CD14-positive monocyte (primary cell): ENCODE measurements at regions not wholly inside any gene's neighbourhood (a gene's known extent, or its start where the extent isn't known, plus 50 kb on each side); places are given as distances from the start of the nearest gene placed in this dataset.

ENCODE experiments used
- DNase-seq, 3 donors: peaks; one replicate each; pipeline ENCODE4 v3.0.0-alpha.2; 2011 to 2022
- H2AFZ ChIP-seq: 2 replicates; pipeline ENCODE4 v1.6.0; 2012; ENCODE audit warnings: mild to moderate bottlenecking, low read depth, low read length, inconsistent platforms; ENCODE audit not compliant: insufficient read depth, poor library complexity, severe bottlenecking
- H3K27ac ChIP-seq, 2 donors: 1 replicate in 1 of 2; 2 replicates in 1 of 2; pipeline ENCODE4 v1.5.1; 2012 to 2013; ENCODE audit warnings: low read length in 2 of 2, control low read depth in 1 of 2, inconsistent platforms in 1 of 2, low read depth in 1 of 2, mild to moderate bottlenecking in 1 of 2
- H3K27me3 ChIP-seq, 2 donors: one replicate each; pipeline versions ENCODE4 v1.6.0 to v1.6.1; 2011 to 2013; ENCODE audit warnings: low read length in 2 of 2; ENCODE audit not compliant: control insufficient read depth in 2 of 2, insufficient read depth in 2 of 2
- H3K36me3 ChIP-seq, 2 donors: replicated peaks in 1 of 2; 1 replicate in 1 of 2; 2 replicates in 1 of 2; pipeline versions ENCODE4 v1.5.1 to v1.6.1; 2012 to 2013; ENCODE audit warnings: low read length in 2 of 2, control low read depth in 1 of 2, inconsistent platforms in 1 of 2, mild to moderate bottlenecking in 1 of 2; ENCODE audit not compliant: insufficient read depth in 2 of 2, control insufficient read depth in 1 of 2
- H3K4me1 ChIP-seq, 2 donors: 1 replicate in 1 of 2; 2 replicates in 1 of 2; pipeline versions ENCODE4 v1.5.1 to v1.6.1; 2012 to 2013; ENCODE audit warnings: low read length in 2 of 2, control low read depth in 1 of 2, inconsistent platforms in 1 of 2, mild to moderate bottlenecking in 1 of 2, moderate library complexity in 1 of 2; ENCODE audit not compliant: insufficient read depth in 2 of 2, control insufficient read depth in 1 of 2
- H3K4me2 ChIP-seq: replicated peaks from 2 replicates; pipeline ENCODE3; 2012; ENCODE audit warnings: low read length, moderate library complexity, mild to moderate bottlenecking; ENCODE audit not compliant: poor library complexity, severe bottlenecking; ENCODE audit errors: extremely low read depth
- H3K4me3 ChIP-seq, 3 experiments: fragments of 200-600 bp in 1 of 3; sonication (generic) in 1 of 3; replicated peaks in 1 of 3; 1 replicate in 2 of 3; 2 replicates in 1 of 3; pipeline ENCODE4 v1.5.1; 2011 to 2013; ENCODE audit warnings: low read length in 3 of 3, mild to moderate bottlenecking in 3 of 3, control low read depth in 2 of 3, low read depth in 2 of 3, inconsistent platforms in 1 of 3, moderate library complexity in 1 of 3
- H3K79me2 ChIP-seq: 2 replicates; pipeline ENCODE4 v1.6.0; 2012; ENCODE audit warnings: mild to moderate bottlenecking, control low read depth, inconsistent platforms, low read length, moderate library complexity; ENCODE audit not compliant: insufficient read depth
- H3K9ac ChIP-seq: 2 replicates; pipeline ENCODE4 v1.6.0; 2017; ENCODE audit warnings: low read length, mild to moderate bottlenecking; ENCODE audit not compliant: insufficient read depth, poor library complexity, severe bottlenecking
- H3K9me3 ChIP-seq, 2 donors: replicated peaks in 1 of 2; 1 replicate in 1 of 2; 2 replicates in 1 of 2; pipeline versions ENCODE4 v1.5.1 to v1.6.1; 2012 to 2013; ENCODE audit warnings: low read length in 2 of 2, control low read depth in 1 of 2; ENCODE audit not compliant: control insufficient read depth in 1 of 2, insufficient read depth in 1 of 2
- H4K20me1 ChIP-seq: 2 replicates; pipeline ENCODE4 v1.6.0; 2012; ENCODE audit warnings: mild to moderate bottlenecking, low read length, control low read depth, moderate library complexity; ENCODE audit not compliant: insufficient read depth
- H3K27ac Mint-ChIP-seq, 7 donors: one replicate each; pipeline ENCODE4 v1.8.0; 2020; ENCODE audit warnings: mild to moderate bottlenecking in 7 of 7, mixed read lengths in 7 of 7, moderate library complexity in 6 of 7, inconsistent platforms in 2 of 7
- H3K27me3 Mint-ChIP-seq, 3 donors: one replicate each; pipeline ENCODE4 v1.8.0; 2021 to 2022; ENCODE audit warnings: low read depth in 3 of 3, mild to moderate bottlenecking in 3 of 3, mixed read lengths in 3 of 3, moderate library complexity in 3 of 3, inconsistent platforms in 1 of 3
- H3K36me3 Mint-ChIP-seq, 2 donors: one replicate each; pipeline ENCODE4 v1.8.0; 2020; ENCODE audit warnings: mixed read lengths in 2 of 2, inconsistent platforms in 1 of 2, mild to moderate bottlenecking in 1 of 2
- H3K4me1 Mint-ChIP-seq: one replicate; pipeline ENCODE4 v1.8.0; 2020; ENCODE audit warnings: mild to moderate bottlenecking, mixed read lengths
- H3K4me3 Mint-ChIP-seq, 2 donors: one replicate each; pipeline ENCODE4 v1.8.0; 2020; ENCODE audit warnings: mild to moderate bottlenecking in 2 of 2, mixed read lengths in 2 of 2, moderate library complexity in 1 of 2
- H3K9me3 Mint-ChIP-seq, 7 donors: one replicate each; pipeline ENCODE4 v1.8.0; 2020 to 2022; ENCODE audit warnings: mixed read lengths in 7 of 7, mild to moderate bottlenecking in 6 of 7, moderate library complexity in 6 of 7, inconsistent platforms in 2 of 7
- WGBS: methylation state at CpG from one replicate; pipeline ENCODE4 v1.1.5; 2013; ENCODE audit warnings: missing lambda C conversion rate; ENCODE audit not compliant: insufficient coverage; 5-methylcytosine and 5-hydroxymethylcytosine counted together
- intact Hi-C, 2 donors: fragments of 100-400 bp; cut with micrococcal nuclease; formaldehyde crosslinking; loops; one replicate each; pipeline versions ENCODE4 v1.15.0 to v1.15.1; 2023
- TF ChIP-seq, protein P1 (sequence below): fragments of 200-600 bp; IDR thresholded peaks from one replicate; pipeline ENCODE4 v1.8.0; 2022; ENCODE audit warnings: antibody characterized with exemption, mild to moderate bottlenecking

GRCh38 chr22:22759371-22759770 is 115.0 kb downstream of the GGTLC2 start:
- Mint-ChIP-seq H3K36me3 (no peaks in the 10 kb centered on the region), H3K27ac (peak overlapping the region in 1 of 7 donors; percentile 26), H3K27me3 (peaks cover 0 to 2% (median 2%) of the 10 kb centered on the region in 3 donors), H3K4me3 (no peak overlapping the region), H3K9me3 (peaks cover 0 to 2% (median 0%) of the 10 kb centered on the region in 7 donors), H3K4me1 (no peaks in the 10 kb centered on the region)
- Histone ChIP-seq H3K9ac (no peak overlapping the region), H3K27me3 (no peaks in the 10 kb centered on the region), H3K79me2 (no peaks in the 10 kb centered on the region), H3K4me1 (no peaks in the 10 kb centered on the region), H3K4me3 (no peak overlapping the region), H4K20me1 (no peaks in the 10 kb centered on the region), H3K4me2 (no peak overlapping the region), H3K27ac (no peak overlapping the region), H3K36me3 (no peaks in the 10 kb centered on the region), H2AFZ (no peak overlapping the region), H3K9me3 (no peaks in the 10 kb centered on the region)
- DNase-seq: no peak
- 72% methylated on average over 4 of the region's 6 CpGs for WGBS
- intact Hi-C loops: no loop called here
- TF ChIP-seq, protein P1, sequence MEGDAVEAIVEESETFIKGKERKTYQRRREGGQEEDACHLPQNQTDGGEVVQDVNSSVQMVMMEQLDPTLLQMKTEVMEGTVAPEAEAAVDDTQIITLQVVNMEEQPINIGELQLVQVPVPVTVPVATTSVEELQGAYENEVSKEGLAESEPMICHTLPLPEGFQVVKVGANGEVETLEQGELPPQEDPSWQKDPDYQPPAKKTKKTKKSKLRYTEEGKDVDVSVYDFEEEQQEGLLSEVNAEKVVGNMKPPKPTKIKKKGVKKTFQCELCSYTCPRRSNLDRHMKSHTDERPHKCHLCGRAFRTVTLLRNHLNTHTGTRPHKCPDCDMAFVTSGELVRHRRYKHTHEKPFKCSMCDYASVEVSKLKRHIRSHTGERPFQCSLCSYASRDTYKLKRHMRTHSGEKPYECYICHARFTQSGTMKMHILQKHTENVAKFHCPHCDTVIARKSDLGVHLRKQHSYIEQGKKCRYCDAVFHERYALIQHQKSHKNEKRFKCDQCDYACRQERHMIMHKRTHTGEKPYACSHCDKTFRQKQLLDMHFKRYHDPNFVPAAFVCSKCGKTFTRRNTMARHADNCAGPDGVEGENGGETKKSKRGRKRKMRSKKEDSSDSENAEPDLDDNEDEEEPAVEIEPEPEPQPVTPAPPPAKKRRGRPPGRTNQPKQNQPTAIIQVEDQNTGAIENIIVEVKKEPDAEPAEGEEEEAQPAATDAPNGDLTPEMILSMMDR: no peak

- no peak overlapping the region for H3K4me3 Mint-ChIP-seq
- no peaks in the 10 kb centered on the region for H3K36me3 Mint-ChIP-seq
- no CpG with 5 or more reads among the region's 7 CpGs for WGBS
- intact Hi-C loops: no loop called here
- H3K27ac Mint-ChIP-seq: no peak overlapping the region
- no peaks in the 10 kb centered on the region for H3K4me1 ChIP-seq
- H3K4me1 Mint-ChIP-seq: no peaks in the 10 kb centered on the region
- H3K27me3 Mint-ChIP-seq: peaks cover 0 to 2% (median 2%) of the 10 kb centered on the region in 3 donors
- H3K36me3 ChIP-seq: no peaks in the 10 kb centered on the region
- H2AFZ ChIP-seq: no peak overlapping the region
- no peak overlapping the region for H3K9ac ChIP-seq
- no peaks in the 10 kb centered on the region for H3K79me2 ChIP-seq
- DNase-seq: no peak
- no peak overlapping the region for H3K4me3 ChIP-seq
- no peaks in the 10 kb centered on the region for H4K20me1 ChIP-seq
- no peak overlapping the region for H3K4me2 ChIP-seq
- peaks cover 0 to 2% (median 0%) of the 10 kb centered on the region in 7 donors for H3K9me3 Mint-ChIP-seq
- no peaks in the 10 kb centered on the region for H3K9me3 ChIP-seq
- H3K27me3 ChIP-seq: no peaks in the 10 kb centered on the region
- TF ChIP-seq, protein P1: no peak
- no peak overlapping the region for H3K27ac ChIP-seq
Observed at GRCh38 chr22:22759889-22760546, 115.6 kb downstream of the GGTLC2 start.
